SK-N-SH (cell line): ENCODE measurements at regions not wholly inside any gene's neighbourhood (a gene's known extent, or its start where the extent isn't known, plus 50 kb on each side); places are given as distances from the start of the nearest gene placed in this dataset.

Source experiments
- CTCF ChIA-PET: fragments of 300-600, 350-600 bp; formaldehyde crosslinking; extraction: SDS; loops from one replicate; lab custom pipeline; 2021; lab: Yijun Ruan, JAX
- POLR2A ChIA-PET: fragments of 350-600 bp; sonication (Branson Sonifier 250); formaldehyde crosslinking; extraction: SDS; loops from one replicate; lab custom pipeline; 2020; ENCODE audit warnings: antibody characterized with exemption, inconsistent platforms; lab: Yijun Ruan, JAX
- DNase-seq: peaks from one replicate; pipeline ENCODE4 v3.0.0; 2012
- H2AFZ ChIP-seq: fragments of 200-600 bp; sonication (generic); 2 replicates; pipeline ENCODE4 v1.8.1; 2016; ENCODE audit warnings: antibody characterized with exemption, mild to moderate bottlenecking, low read depth
- H3F3A ChIP-seq: fragments of 200-600 bp; sonication (generic); replicated peaks from 2 replicates; pipeline ENCODE3; 2016; ENCODE audit warnings: antibody characterized with exemption, mild to moderate bottlenecking; ENCODE audit not compliant: insufficient read depth
- H3K27ac ChIP-seq, 2 experiments: fragments of 200-500 bp in 1 of 2; fragments of 200-600 bp in 1 of 2; sonication (Bioruptor generic) in 1 of 2; sonication (generic), shearing (Covaris generic) in 1 of 2; 2 replicates each; pipeline versions ENCODE4 v1.5.1 to v1.6.1; 2014 to 2016; ENCODE audit warnings: low read depth in 2 of 2, inconsistent platforms in 1 of 2, low read length in 1 of 2, mild to moderate bottlenecking in 1 of 2, mixed read lengths in 1 of 2
- H3K27me3 ChIP-seq: fragments of 200-600 bp; sonication (generic), shearing (Covaris generic); 2 replicates; pipeline ENCODE4 v1.6.1; 2016; ENCODE audit warnings: mixed run types; ENCODE audit not compliant: insufficient read depth
- H3K36me3 ChIP-seq, 2 experiments: fragments of 200-500 bp in 1 of 2; fragments of 200-600 bp in 1 of 2; sonication (Bioruptor generic) in 1 of 2; sonication (generic) in 1 of 2; replicated peaks in 1 of 2; 2 replicates each; pipeline versions ENCODE3 to v1.5.1; 2014 to 2016; ENCODE audit warnings: low read length in 1 of 2, mild to moderate bottlenecking in 1 of 2; ENCODE audit not compliant: insufficient read depth in 2 of 2, control insufficient read depth in 1 of 2
- H3K4me1 ChIP-seq, 2 experiments: fragments of 200-500 bp in 1 of 2; fragments of 200-600 bp in 1 of 2; sonication (Bioruptor generic) in 1 of 2; sonication (generic), shearing (Covaris generic) in 1 of 2; 2 replicates each; pipeline versions ENCODE4 v1.5.1 to v1.6.1; 2014 to 2016; ENCODE audit warnings: low read depth in 1 of 2, low read length in 1 of 2, mixed run types in 1 of 2; ENCODE audit not compliant: insufficient read depth in 2 of 2, control insufficient read depth in 1 of 2
- H3K4me2 ChIP-seq: fragments of 200-600 bp; sonication (generic), shearing (Covaris generic); 2 replicates; pipeline ENCODE4 v1.6.1; 2017; ENCODE audit warnings: mixed run types
- H3K4me3 ChIP-seq, 2 experiments: fragments of 200-500 bp in 1 of 2; fragments of 200-600 bp in 1 of 2; sonication (Bioruptor generic) in 1 of 2; sonication (generic), shearing (Covaris generic) in 1 of 2; 2 replicates each; pipeline versions ENCODE4 v1.5.1 to v1.8.1; 2014 to 2016; ENCODE audit warnings: low read depth in 2 of 2, inconsistent platforms in 1 of 2, low read length in 1 of 2, mild to moderate bottlenecking in 1 of 2, mixed read lengths in 1 of 2, moderate library complexity in 1 of 2
- H3K79me2 ChIP-seq: fragments of 200-600 bp; sonication (generic); 2 replicates; pipeline ENCODE4 v1.8.1; 2017; ENCODE audit warnings: mild to moderate bottlenecking; ENCODE audit not compliant: insufficient read depth
- H3K9ac ChIP-seq: fragments of 200-600 bp; sonication (generic); 2 replicates; pipeline ENCODE4 v1.6.1; 2017; ENCODE audit warnings: mixed run types
- H3K9me2 ChIP-seq: fragments of 200-600 bp; sonication (generic); 2 replicates; pipeline ENCODE4 v1.6.1; 2017; ENCODE audit warnings: mixed run types
- H3K9me3 ChIP-seq: fragments of 200-600 bp; sonication (generic); 2 replicates; pipeline ENCODE4 v1.6.1; 2017; ENCODE audit warnings: mixed run types, mild to moderate bottlenecking, moderate library complexity
- H4K20me1 ChIP-seq: fragments of 200-600 bp; sonication (generic); 2 replicates; pipeline ENCODE4 v1.6.1; 2017; ENCODE audit warnings: mild to moderate bottlenecking, mixed run types; ENCODE audit not compliant: insufficient read depth
- CHD2 ChIP-seq: fragments of 150-350 bp; IDR thresholded peaks from 2 replicates; pipeline ENCODE4 v1.6.1; 2018; ENCODE audit warnings: low read length; ENCODE audit not compliant: partially characterized antibody
- CTCF ChIP-seq: fragments of 200-600 bp; sonication (generic); IDR thresholded peaks from 2 replicates; pipeline ENCODE4 v1.6.1; 2017; ENCODE audit warnings: antibody characterized with exemption, mild to moderate bottlenecking, moderate library complexity
- EP300 ChIP-seq, 2 experiments: IDR thresholded peaks; 2 replicates each; pipeline versions ENCODE4 v1.4.0 to v1.6.1; 2012; ENCODE audit warnings: borderline replicate concordance in 1 of 2, low read depth in 1 of 2, low read length in 1 of 2
- FOSL2 ChIP-seq: IDR thresholded peaks from 2 replicates; pipeline ENCODE4 v1.4.0; 2012; ENCODE audit warnings: low read depth, mild to moderate bottlenecking, moderate library complexity, borderline replicate concordance
- FOXJ3 ChIP-seq: sonication (generic); formaldehyde crosslinking; IDR thresholded peaks from 2 replicates; pipeline ENCODE4 v1.5.1; 2020; ENCODE audit warnings: mild to moderate bottlenecking, missing genetic modification reagents
- GABPA ChIP-seq: IDR thresholded peaks from 2 replicates; pipeline ENCODE4 v1.4.0; 2012; ENCODE audit warnings: low read depth, mild to moderate bottlenecking
- JUND ChIP-seq: IDR thresholded peaks from 2 replicates; pipeline ENCODE4 v1.4.0; 2012
- MAX ChIP-seq: IDR thresholded peaks from 2 replicates; pipeline ENCODE4 v1.4.0; 2012; ENCODE audit warnings: low read depth
- MEF2A ChIP-seq: IDR thresholded peaks from 2 replicates; pipeline ENCODE4 v1.4.0; 2012; ENCODE audit warnings: low read depth, borderline replicate concordance
- POLR2AphosphoS5 ChIP-seq: IDR thresholded peaks from 2 replicates; pipeline ENCODE4 v1.6.1; 2012; ENCODE audit warnings: low read depth, low read length
- RAD21 ChIP-seq: IDR thresholded peaks from 2 replicates; pipeline ENCODE4 v1.6.1; 2012; ENCODE audit warnings: mild to moderate bottlenecking, low read length
- RCOR1 ChIP-seq: fragments of 150-350 bp; IDR thresholded peaks from 2 replicates; pipeline ENCODE4 v1.6.1; 2017; ENCODE audit warnings: antibody characterized with exemption, low read length
- RFX5 ChIP-seq: IDR thresholded peaks from 2 replicates; pipeline ENCODE4 v1.6.1; 2012; ENCODE audit warnings: mild to moderate bottlenecking, improper control_type of control experiment, low read length
- RXRA ChIP-seq: IDR thresholded peaks from 2 replicates; pipeline ENCODE4 v1.4.0; 2012; ENCODE audit warnings: low read depth, mild to moderate bottlenecking, borderline replicate concordance
- SMC3 ChIP-seq: IDR thresholded peaks from 2 replicates; pipeline ENCODE4 v1.6.1; 2012; ENCODE audit warnings: low read depth, low read length, improper control_type of control experiment
- TAF1 ChIP-seq: IDR thresholded peaks from 2 replicates; pipeline ENCODE4 v1.6.1; 2012; ENCODE audit warnings: low read depth, mild to moderate bottlenecking, low read length, moderate library complexity, borderline replicate concordance
- TCF12 ChIP-seq: IDR thresholded peaks from 2 replicates; pipeline ENCODE4 v1.4.0; 2012
- TEAD4 ChIP-seq: IDR thresholded peaks from 2 replicates; pipeline ENCODE4 v1.4.0; 2012; ENCODE audit warnings: mild to moderate bottlenecking, borderline replicate concordance; ENCODE audit not compliant: insufficient read depth
- USF1 ChIP-seq: IDR thresholded peaks from 2 replicates; pipeline ENCODE4 v1.4.0; 2012; ENCODE audit warnings: low read depth, borderline replicate concordance
- USF2 ChIP-seq: fragments of 150-350 bp; IDR thresholded peaks from 2 replicates; pipeline ENCODE4 v1.6.1; 2017; ENCODE audit warnings: antibody characterized with exemption, low read length, low read depth, borderline replicate concordance
- WGBS: methylation state at CpG from one replicate; pipeline ENCODE4 v1.1.6; 2017; ENCODE audit warnings: low lambda C conversion rate; 5-methylcytosine and 5-hydroxymethylcytosine counted together

- Histone ChIP-seq H3K4me2 (no peak overlapping the region), H3K9me2 (no peaks in the 10 kb centered on the region), H3K4me1 (no peaks in the 10 kb centered on the region), H2AFZ (no peak overlapping the region), H4K20me1 (no peaks in the 10 kb centered on the region), H3K79me2 (no peaks in the 10 kb centered on the region), H3K27me3 (no peaks in the 10 kb centered on the region), H3F3A (no peaks in the 10 kb centered on the region), H3K27ac (no peak overlapping the region), H3K36me3 (no peaks in the 10 kb centered on the region), H3K4me3 (no peak overlapping the region), H3K9me3 (no peaks in the 10 kb centered on the region), H3K9ac (no peak overlapping the region)
- no peak for DNase-seq
- TF ChIP-seq FOSL2: no peak
- no peak for TF ChIP-seq USF2
- TF ChIP-seq USF1: no peak
- no peak for TF ChIP-seq GABPA
- TF ChIP-seq MEF2A: no peak
- TF ChIP-seq TEAD4: no peak
- no peak for TF ChIP-seq FOXJ3 (CRISPR knock-in tag)
- POLR2A ChIA-PET: no interaction called here
- WGBS: 37% methylated on average over 1 of the region's 1 CpG
- CTCF ChIA-PET: interaction anchor here (0.7 kb wide), 1 partner anchor 336 kb away, joined by 3 read pairs; no protein-coding TSS in a partner anchor
These were observed 1465.0 kb downstream of the EFNB2 start for GRCh38 chr13:105070452-105070851.

- Histone ChIP-seq H2AFZ (no peak overlapping the region), H3K9ac (no peak overlapping the region), H3K4me3 (no peak overlapping the region), H3F3A (no peaks in the 10 kb centered on the region), H3K27ac (no peak overlapping the region), H3K9me3 (no peaks in the 10 kb centered on the region), H3K4me2 (no peak overlapping the region), H3K79me2 (no peaks in the 10 kb centered on the region), H3K4me1 (no peaks in the 10 kb centered on the region), H3K9me2 (no peaks in the 10 kb centered on the region), H3K36me3 (no peaks in the 10 kb centered on the region), H3K27me3 (no peaks in the 10 kb centered on the region), H4K20me1 (no peaks in the 10 kb centered on the region)
- CTCF ChIA-PET: interaction anchor here (0.7 kb wide), 1 partner anchor 14 kb away, joined by 3 read pairs; no protein-coding TSS in a partner anchor
- no peak for DNase-seq
- POLR2A ChIA-PET: no interaction called here
- TF ChIP-seq CHD2 (no peak), CTCF (no peak), GABPA (no peak), TAF1 (no peak), FOSL2 (no peak), RXRA (no peak), TCF12 (no peak), FOXJ3 (CRISPR knock-in tag) (no peak), SMC3 (no peak), EP300 (IDR thresholded peaks at IDR 0.05; ENCODE audit: borderline replicate concordance in 1 of 2, low read depth in 1 of 2, low read length in 1 of 2) (no peak), RCOR1 (no peak), JUND (no peak), RFX5 (no peak), MAX (no peak), RAD21 (no peak), MEF2A (no peak), USF1 (no peak), POLR2AphosphoS5 (no peak)
These were observed 1466.4 kb downstream of the EFNB2 start for GRCh38 chr13:105069106-105069505.
